ENCODE measurements at regions not wholly inside any gene's neighbourhood (a gene's known extent, or its start where the extent isn't known, plus 50 kb on each side); places are given as distances from the start of the nearest gene placed in this dataset.
A peak's percentile ranks its signal among the peaks of the same experiment; 100 is the strongest.

- no peak overlapping the region for H3K4me3 ChIP-seq
- H3K27me3 ChIP-seq, result no peaks in the 10 kb centered on the region
- H3K36me3 ChIP-seq, result no peaks in the 10 kb centered on the region
- DNase-seq, result peak; percentile 15 to 35
- H3K4me1 ChIP-seq, result no peaks in the 10 kb centered on the region
- no peak overlapping the region for H3K27ac ChIP-seq
- H3K9me3 ChIP-seq (replicated peaks), result no peaks in the 10 kb centered on the region; the same call in 1 of the 2 replicates
These were observed 109.3 kb upstream of the TMEM161B start for GRCh38 chr5:88377705-88378656.

GRCh38 chr5:88377240-88377639 is 108.6 kb upstream of the TMEM161B start:
- Histone ChIP-seq H3K27me3 (no peaks in the 10 kb centered on the region), H3K36me3 (no peaks in the 10 kb centered on the region), H3K4me3 (no peak overlapping the region), H3K4me1 (no peaks in the 10 kb centered on the region), H3K9me3 (replicated peaks) (no peaks in the 10 kb centered on the region; the same call in 1 of the 2 replicates), H3K27ac (no peak overlapping the region)
- DNase-seq, result no peak

DNA sequence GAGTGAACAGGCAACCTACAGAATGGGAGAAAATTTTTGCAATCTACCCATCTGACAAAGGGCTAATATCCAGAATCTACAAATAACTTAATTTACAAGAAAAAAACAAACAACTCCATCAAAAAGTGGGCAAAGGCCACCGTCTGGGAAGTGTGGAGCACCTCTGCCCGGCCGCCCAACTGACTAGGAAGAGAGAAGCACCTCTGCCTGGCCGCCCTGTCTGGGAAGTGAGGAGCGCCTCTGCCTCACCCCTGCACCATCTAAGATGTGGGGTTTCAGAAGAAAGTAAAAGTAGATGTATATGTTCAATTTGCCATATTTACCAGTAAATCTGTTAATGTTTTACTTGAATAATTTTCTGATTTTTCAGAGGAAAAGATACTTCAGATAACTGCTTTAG is 108.1 kb upstream of the TMEM161B start:
- Histone ChIP-seq H3K9me3 (replicated peaks) (no peaks in the 10 kb centered on the region; the same call in 1 of the 2 replicates), H3K27me3 (no peaks in the 10 kb centered on the region), H3K27ac (no peak overlapping the region), H3K36me3 (no peaks in the 10 kb centered on the region), H3K4me3 (no peak overlapping the region), H3K4me1 (no peaks in the 10 kb centered on the region)
- DNase-seq, result no peak

- Histone ChIP-seq H3K27me3 (no peaks in the 10 kb centered on the region), H3K4me3 (no peak overlapping the region), H3K9me3 (replicated peaks) (no peaks in the 10 kb centered on the region), H3K27ac (no peak overlapping the region), H3K36me3 (no peaks in the 10 kb centered on the region), H3K4me1 (no peaks in the 10 kb centered on the region)
- DNase-seq, result no peak
These were observed 105.7 kb upstream of the TMEM161B start for GRCh38 chr5:88374391-88374790.

- Histone ChIP-seq H3K27ac (no peak overlapping the region), H3K27me3 (no peaks in the 10 kb centered on the region), H3K9me3 (replicated peaks) (no peaks in the 10 kb centered on the region), H3K4me1 (no peaks in the 10 kb centered on the region), H3K36me3 (no peaks in the 10 kb centered on the region), H3K4me3 (no peak overlapping the region)
- no peak for DNase-seq
These were observed 102.2 kb upstream of the TMEM161B start for GRCh38 chr5:88370824-88371223.

GRCh38 chr5:88368201-88368600 is 99.6 kb upstream of the TMEM161B start:
- no peaks in the 10 kb centered on the region for H3K36me3 ChIP-seq
- H3K27ac ChIP-seq, result no peak overlapping the region
- H3K27me3 ChIP-seq, result no peaks in the 10 kb centered on the region
- DNase-seq, result no peak
- H3K4me3 ChIP-seq, result no peak overlapping the region
- no peaks in the 10 kb centered on the region for H3K4me1 ChIP-seq
- H3K9me3 ChIP-seq (replicated peaks), result no peaks in the 10 kb centered on the region

DNA sequence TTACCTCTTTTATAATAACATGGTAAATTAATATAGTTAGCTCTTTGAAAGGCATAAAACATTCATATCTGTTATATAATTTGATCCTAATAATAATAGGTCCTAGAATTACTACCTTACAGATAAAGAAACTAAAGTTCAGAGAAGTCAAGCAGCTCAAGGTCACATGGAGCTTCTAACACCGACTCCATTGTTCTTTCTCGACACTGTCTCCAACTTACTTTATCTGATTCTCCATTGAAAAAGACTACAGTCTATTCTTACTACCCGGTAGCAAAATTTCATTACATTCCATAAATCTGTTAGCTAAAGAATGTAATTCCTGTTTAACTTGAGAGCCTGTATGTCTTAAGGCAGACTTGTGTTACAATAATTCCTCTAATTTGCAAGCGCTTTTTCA is 96.3 kb upstream of the TMEM161B start:
- H3K27ac ChIP-seq, result no peak overlapping the region
- H3K4me3 ChIP-seq, result no peak overlapping the region
- no peaks in the 10 kb centered on the region for H3K9me3 ChIP-seq (replicated peaks)
- DNase-seq, result no peak
- no peaks in the 10 kb centered on the region for H3K36me3 ChIP-seq
- H3K4me1 ChIP-seq, result no peaks in the 10 kb centered on the region
- H3K27me3 ChIP-seq, result no peaks in the 10 kb centered on the region

DNA sequence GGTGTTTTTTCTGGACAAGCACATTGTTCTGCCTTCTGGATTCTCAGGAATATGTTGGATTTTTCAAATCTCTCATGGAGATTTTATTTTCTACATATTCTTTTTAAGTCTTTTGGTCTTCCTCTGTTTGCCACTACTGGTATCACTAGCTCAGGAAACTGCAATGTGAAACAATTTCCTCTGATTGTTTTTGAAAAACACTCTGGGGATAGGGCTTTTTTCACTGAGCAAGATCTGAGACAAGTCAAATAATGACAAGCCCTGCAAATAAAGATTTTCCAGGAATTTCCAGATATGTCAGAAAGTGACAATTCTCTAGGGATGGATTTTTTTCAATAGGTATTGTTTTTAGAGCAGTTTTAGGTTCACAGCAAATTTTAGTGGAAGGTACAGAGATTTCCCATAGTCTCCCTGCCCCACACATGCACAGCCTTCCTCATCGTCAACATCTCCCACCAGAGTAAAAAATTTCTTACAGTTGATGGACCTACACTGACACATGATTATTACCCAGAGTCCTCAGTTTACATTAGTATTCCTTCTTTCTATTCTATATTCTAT is 86.9 kb upstream of the TMEM161B start:
- Histone ChIP-seq H3K4me3 (no peak overlapping the region), H3K9me3 (replicated peaks) (peaks cover 4% of the 10 kb centered on the region; the same call in 1 of the 2 replicates), H3K27ac (no peak overlapping the region), H3K27me3 (no peaks in the 10 kb centered on the region), H3K36me3 (no peaks in the 10 kb centered on the region), H3K4me1 (no peaks in the 10 kb centered on the region)
- no peak for DNase-seq

DNA sequence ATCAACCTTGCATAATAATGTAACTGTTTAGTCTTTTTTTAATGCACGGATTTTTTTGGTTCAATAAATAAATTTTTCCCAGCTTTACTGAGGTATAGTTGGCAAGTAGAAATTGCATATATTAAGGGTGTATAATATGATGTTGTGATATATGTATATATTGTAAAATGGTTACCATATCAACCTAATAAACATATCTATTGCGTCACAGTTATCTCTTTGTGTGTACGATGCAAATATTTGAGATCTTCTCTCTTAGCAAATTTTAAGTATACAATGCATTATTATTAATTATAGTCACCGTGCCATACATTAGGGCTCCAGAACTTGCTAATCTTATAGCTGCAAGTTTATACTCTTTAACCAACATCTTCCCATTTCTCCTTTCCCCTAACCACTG is 57.2 kb upstream of the TMEM161B start:
- no peak for DNase-seq
- no peak overlapping the region for H3K4me3 ChIP-seq
- no peak overlapping the region for H3K27ac ChIP-seq
- H3K4me1 ChIP-seq, result no peaks in the 10 kb centered on the region
- no peaks in the 10 kb centered on the region for H3K27me3 ChIP-seq
- H3K9me3 ChIP-seq (replicated peaks), result no peaks in the 10 kb centered on the region
- no peaks in the 10 kb centered on the region for H3K36me3 ChIP-seq

DNA sequence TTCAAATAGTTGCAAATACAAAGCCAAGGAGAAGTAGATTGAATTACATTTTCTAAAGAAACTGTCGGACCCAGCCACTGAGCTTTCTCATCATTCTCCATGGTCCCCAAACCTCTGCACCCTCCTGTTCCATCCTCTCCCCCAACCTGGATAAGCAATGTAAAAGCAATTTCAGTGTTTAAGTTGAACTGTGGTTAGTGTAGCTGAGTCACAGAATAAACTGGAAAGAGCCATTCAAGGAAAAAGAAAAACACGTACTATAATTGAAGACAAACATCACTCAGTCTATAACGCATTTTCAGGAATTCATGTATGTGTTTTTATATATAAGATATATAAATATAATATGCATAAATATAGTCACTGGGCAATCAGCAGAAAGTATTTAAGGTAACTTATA is 54.1 kb upstream of the TMEM161B start:
- DNase-seq, result no peak
- no peak overlapping the region for H3K27ac ChIP-seq
- H3K4me1 ChIP-seq, result no peaks in the 10 kb centered on the region

More for the DNA sequence above, 54.1 kb upstream of the TMEM161B start:
- no peaks in the 10 kb centered on the region for H3K9me3 ChIP-seq (replicated peaks)
- no peaks in the 10 kb centered on the region for H3K36me3 ChIP-seq
- H3K4me3 ChIP-seq, result no peak overlapping the region
- H3K27me3 ChIP-seq, result no peaks in the 10 kb centered on the region

Data from SJCRH30 (cell line).